Osteoblast (primary cell): ENCODE measurements at regions not wholly inside any gene's neighbourhood (a gene's known extent, or its start where the extent isn't known, plus 50 kb on each side); places are given as distances from the start of the nearest gene placed in this dataset.

Experiments
- DNase-seq: peaks from one replicate; pipeline ENCODE4 v3.0.0; 2011; ENCODE audit warnings: low spot score, mixed read lengths; ENCODE audit not compliant: insufficient read length; ENCODE audit errors: missing footprints
- H2AFZ ChIP-seq: 2 replicates; pipeline ENCODE4 v1.6.0; 2011; ENCODE audit warnings: mild to moderate bottlenecking, low read length
- H3K27ac ChIP-seq: 2 replicates; pipeline ENCODE4 v1.5.1; 2011; ENCODE audit warnings: mild to moderate bottlenecking, low read depth, low read length, moderate library complexity
- H3K27me3 ChIP-seq: 2 replicates; pipeline ENCODE4 v1.6.0; 2012; ENCODE audit warnings: mild to moderate bottlenecking, control low read depth, inconsistent platforms, low read length, moderate library complexity; ENCODE audit not compliant: insufficient read depth
- H3K36me3 ChIP-seq: 2 replicates; pipeline ENCODE4 v1.5.1; 2011; ENCODE audit warnings: mild to moderate bottlenecking, low read length, control low read depth, moderate library complexity; ENCODE audit not compliant: insufficient read depth
- H3K4me1 ChIP-seq: 2 replicates; pipeline ENCODE4 v1.5.1; 2011; ENCODE audit warnings: mild to moderate bottlenecking, low read length, control low read depth, moderate library complexity; ENCODE audit not compliant: insufficient read depth
- H3K4me2 ChIP-seq: 2 replicates; pipeline ENCODE4 v1.6.0; 2011; ENCODE audit warnings: mild to moderate bottlenecking, low read length; ENCODE audit not compliant: insufficient read depth
- H3K4me3 ChIP-seq: fragments of 200-600 bp; sonication (generic); 3 replicates; pipeline ENCODE4 v1.5.1; 2012; ENCODE audit warnings: mild to moderate bottlenecking, low read length, inconsistent platforms; ENCODE audit not compliant: insufficient read depth
- H3K79me2 ChIP-seq: 2 replicates; pipeline ENCODE4 v1.6.0; 2012; ENCODE audit warnings: mild to moderate bottlenecking, low read length, control low read depth, inconsistent platforms; ENCODE audit not compliant: insufficient read depth
- H3K9me3 ChIP-seq: 2 replicates; pipeline ENCODE4 v1.5.1; 2011; ENCODE audit warnings: low read depth, low read length, control low read depth
- H4K20me1 ChIP-seq: 2 replicates; pipeline ENCODE4 v1.6.0; 2012; ENCODE audit warnings: mild to moderate bottlenecking, low read length, control low read depth; ENCODE audit not compliant: insufficient read depth
- TF ChIP-seq, protein P1 (sequence below): IDR thresholded peaks from 2 replicates; pipeline ENCODE4 v1.5.1; 2011; ENCODE audit warnings: mild to moderate bottlenecking, low read depth, low read length, moderate library complexity; ENCODE audit errors: extremely low read depth

DNA sequence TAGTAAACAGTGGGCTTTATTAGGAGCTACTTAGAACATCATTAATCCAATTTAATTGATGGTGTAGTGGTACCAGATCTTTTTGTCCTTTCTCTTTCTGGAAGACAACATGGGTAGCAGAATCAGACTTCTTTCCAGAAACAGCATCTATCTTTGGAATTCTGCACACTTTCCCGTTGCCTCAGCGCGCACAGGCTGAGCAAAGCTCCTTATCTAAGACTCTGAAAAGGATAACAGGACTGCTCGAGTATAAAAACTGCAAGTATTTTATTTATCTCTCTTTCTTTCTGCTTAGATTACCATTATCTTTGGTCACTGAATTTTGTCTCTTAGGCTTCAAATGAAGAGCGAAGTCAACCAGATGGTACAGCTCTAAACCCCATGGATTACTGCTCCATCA lies 191.7 kb downstream of the DHX15 start:
- Histone ChIP-seq H3K9me3 (no peaks in the 10 kb centered on the region), H3K4me1 (no peaks in the 10 kb centered on the region), H3K79me2 (no peaks in the 10 kb centered on the region), H3K4me3 (no peak overlapping the region), H3K27me3 (no peaks in the 10 kb centered on the region), H3K27ac (no peak overlapping the region), H3K4me2 (no peak overlapping the region), H4K20me1 (no peaks in the 10 kb centered on the region), H3K36me3 (no peaks in the 10 kb centered on the region), H2AFZ (no peak overlapping the region)
- DNase-seq: no peak
- TF ChIP-seq, protein P1, sequence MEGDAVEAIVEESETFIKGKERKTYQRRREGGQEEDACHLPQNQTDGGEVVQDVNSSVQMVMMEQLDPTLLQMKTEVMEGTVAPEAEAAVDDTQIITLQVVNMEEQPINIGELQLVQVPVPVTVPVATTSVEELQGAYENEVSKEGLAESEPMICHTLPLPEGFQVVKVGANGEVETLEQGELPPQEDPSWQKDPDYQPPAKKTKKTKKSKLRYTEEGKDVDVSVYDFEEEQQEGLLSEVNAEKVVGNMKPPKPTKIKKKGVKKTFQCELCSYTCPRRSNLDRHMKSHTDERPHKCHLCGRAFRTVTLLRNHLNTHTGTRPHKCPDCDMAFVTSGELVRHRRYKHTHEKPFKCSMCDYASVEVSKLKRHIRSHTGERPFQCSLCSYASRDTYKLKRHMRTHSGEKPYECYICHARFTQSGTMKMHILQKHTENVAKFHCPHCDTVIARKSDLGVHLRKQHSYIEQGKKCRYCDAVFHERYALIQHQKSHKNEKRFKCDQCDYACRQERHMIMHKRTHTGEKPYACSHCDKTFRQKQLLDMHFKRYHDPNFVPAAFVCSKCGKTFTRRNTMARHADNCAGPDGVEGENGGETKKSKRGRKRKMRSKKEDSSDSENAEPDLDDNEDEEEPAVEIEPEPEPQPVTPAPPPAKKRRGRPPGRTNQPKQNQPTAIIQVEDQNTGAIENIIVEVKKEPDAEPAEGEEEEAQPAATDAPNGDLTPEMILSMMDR: no peak

DNA sequence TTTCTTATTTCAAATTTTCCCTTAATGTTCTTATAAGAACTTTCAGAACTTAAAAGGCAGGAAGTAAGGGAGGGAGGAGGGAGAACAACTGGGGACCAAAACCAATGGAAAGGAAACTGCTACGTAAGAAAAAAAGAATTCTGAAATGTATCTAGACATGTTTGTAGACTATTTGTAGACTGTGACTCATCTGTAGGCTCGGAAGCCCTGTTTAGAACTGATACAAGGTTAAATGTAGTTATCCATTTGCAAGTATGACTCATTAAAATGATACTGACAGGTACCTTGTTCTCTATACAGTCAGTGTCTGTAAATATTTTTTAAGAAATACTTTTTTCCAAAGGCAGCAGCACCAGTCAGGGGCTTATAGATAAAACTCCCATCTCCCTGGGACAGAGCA lies 202.0 kb downstream of the DHX15 start:
- DNase-seq: no peak

DNA sequence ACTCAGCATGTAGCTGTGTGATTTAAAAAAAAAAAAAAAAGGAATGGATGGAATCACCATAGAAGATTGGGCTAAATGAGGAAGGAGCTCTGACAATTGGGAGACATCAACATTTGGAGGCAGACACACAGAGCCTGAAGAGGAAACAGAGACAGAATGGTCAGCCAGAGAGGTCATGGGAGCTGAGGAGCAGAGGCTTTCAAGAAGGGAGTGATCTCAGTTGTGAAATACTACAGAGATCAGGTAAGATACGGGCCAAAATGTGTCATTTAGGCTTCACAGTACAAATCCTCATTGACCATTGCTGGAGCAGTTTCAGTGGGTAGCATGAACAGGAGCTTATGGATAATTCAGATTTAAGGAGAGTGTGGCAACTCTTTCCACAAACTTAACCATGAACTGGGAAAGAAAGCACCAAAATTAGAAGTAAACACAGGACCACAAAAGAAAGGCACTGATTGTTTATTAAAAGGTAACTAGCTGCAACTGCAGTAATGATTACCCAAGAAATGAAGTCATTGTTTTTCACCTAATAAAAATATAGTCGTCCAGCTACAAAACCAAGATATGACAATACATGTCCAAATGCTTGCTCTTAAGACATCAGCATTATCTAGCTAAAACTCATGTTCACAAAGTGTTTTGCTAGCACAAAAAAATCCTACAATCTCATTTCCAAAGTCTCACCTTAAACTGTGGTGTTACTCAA lies 203.2 kb downstream of the DHX15 start:
- Histone ChIP-seq H2AFZ (no peak overlapping the region), H3K27me3 (no peaks in the 10 kb centered on the region), H3K27ac (no peak overlapping the region), H3K4me3 (no peak overlapping the region), H3K4me1 (no peaks in the 10 kb centered on the region), H3K79me2 (no peaks in the 10 kb centered on the region), H4K20me1 (no peaks in the 10 kb centered on the region), H3K4me2 (no peak overlapping the region), H3K36me3 (no peaks in the 10 kb centered on the region), H3K9me3 (no peaks in the 10 kb centered on the region)
- DNase-seq: no peak
- TF ChIP-seq, protein P1: no peak

More for the DNA sequence above, 202.0 kb downstream of the DHX15 start:
- H3K4me3 ChIP-seq: no peak overlapping the region
- no peak overlapping the region for H3K27ac ChIP-seq
- TF ChIP-seq, protein P1: no peak
- no peaks in the 10 kb centered on the region for H3K4me1 ChIP-seq
- no peaks in the 10 kb centered on the region for H4K20me1 ChIP-seq
- no peaks in the 10 kb centered on the region for H3K9me3 ChIP-seq
- no peak overlapping the region for H3K4me2 ChIP-seq
- no peaks in the 10 kb centered on the region for H3K27me3 ChIP-seq
- H3K79me2 ChIP-seq: no peaks in the 10 kb centered on the region
- no peaks in the 10 kb centered on the region for H3K36me3 ChIP-seq
- no peak overlapping the region for H2AFZ ChIP-seq

DNA sequence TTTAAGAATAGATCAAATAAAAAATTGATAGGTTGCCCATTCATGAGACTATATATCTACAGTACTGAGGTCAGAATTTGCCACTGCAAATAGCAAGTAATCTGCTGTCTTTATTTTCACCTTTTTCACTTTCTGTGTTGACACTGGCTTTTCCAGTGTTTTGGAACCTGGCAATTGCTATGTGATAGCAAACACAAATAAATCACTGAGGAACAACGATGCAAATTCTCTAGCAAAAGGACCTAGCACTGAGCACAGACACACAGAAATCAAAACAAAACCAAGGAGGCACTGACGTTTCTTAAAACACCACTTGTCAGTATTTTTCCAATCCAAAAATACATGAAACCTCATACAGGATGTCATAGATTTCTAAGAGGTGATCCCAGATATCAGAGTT lies 210.7 kb downstream of the DHX15 start:
- Histone ChIP-seq H3K4me2 (no peak overlapping the region), H3K4me1 (no peaks in the 10 kb centered on the region), H3K36me3 (no peaks in the 10 kb centered on the region), H3K27me3 (no peaks in the 10 kb centered on the region), H3K4me3 (no peak overlapping the region), H3K27ac (no peak overlapping the region), H3K79me2 (no peaks in the 10 kb centered on the region), H2AFZ (no peak overlapping the region), H4K20me1 (no peaks in the 10 kb centered on the region), H3K9me3 (no peaks in the 10 kb centered on the region)
- DNase-seq: no peak
- TF ChIP-seq, protein P1: no peak
